HG02981 (cell line): ENCODE measurements at regions not wholly inside any gene's neighbourhood (a gene's known extent, or its start where the extent isn't known, plus 50 kb on each side); places are given as distances from the start of the nearest gene placed in this dataset.

Source experiments
- ATAC-seq: cut with Tn5 transposase; IDR thresholded peaks from one replicate; pipeline ENCODE4 v1.9.1; 2021; ENCODE audit warnings: mild to moderate bottlenecking, moderate library complexity; ENCODE audit not compliant: unreplicated experiment

- ATAC-seq = no peak
Observed at GRCh38 chr10:75347186-75347585, 54.4 kb downstream of the ZNF503 start.

GRCh38 chr10:75345738-75346137 is 55.8 kb downstream of the ZNF503 start:
- ATAC-seq = no peak

- ATAC-seq = no peak
Observed at GRCh38 chr10:75344170-75344569, 57.4 kb downstream of the ZNF503 start.

GRCh38 chr10:75342397-75342796 is 59.2 kb downstream of the ZNF503 start:
- no peak for ATAC-seq

- peak; percentile 92 for ATAC-seq
Observed at GRCh38 chr10:75335983-75336382, 65.6 kb downstream of the ZNF503 start.

GRCh38 chr10:75335191-75335590 is 66.4 kb downstream of the ZNF503 start:
- no peak for ATAC-seq

- ATAC-seq = no peak
Observed at GRCh38 chr10:75334720-75335119, 66.8 kb downstream of the ZNF503 start.

GRCh38 chr10:75332081-75332480 is 69.5 kb downstream of the ZNF503 start:
- ATAC-seq = no peak

- ATAC-seq = no peak
Observed at GRCh38 chr10:75331081-75331480, 70.5 kb downstream of the ZNF503 start.

- no peak for ATAC-seq
Observed at GRCh38 chr10:75329190-75329745, 72.3 kb downstream of the ZNF503 start.

- ATAC-seq = no peak
Observed at GRCh38 chr10:75326306-75326705, 75.3 kb downstream of the ZNF503 start.

- no peak for ATAC-seq
Observed at GRCh38 chr10:75319274-75319673, 82.3 kb downstream of the ZNF503 start.

GRCh38 chr10:75314570-75314969 is 78.8 kb upstream of the COMTD1 start:
- ATAC-seq = no peak

GRCh38 chr10:75312440-75312839 is 76.7 kb upstream of the COMTD1 start:
- no peak for ATAC-seq

GRCh38 chr10:75305675-75306074 is 69.9 kb upstream of the COMTD1 start:
- no peak for ATAC-seq

GRCh38 chr10:75304741-75305390 is 69.1 kb upstream of the COMTD1 start:
- ATAC-seq = no peak

- ATAC-seq = no peak
Observed at GRCh38 chr10:75304313-75304712, 68.6 kb upstream of the COMTD1 start.

GRCh38 chr10:75303045-75303777 is 67.5 kb upstream of the COMTD1 start:
- no peak for ATAC-seq

- no peak for ATAC-seq
Observed at GRCh38 chr10:75302029-75302428, 66.3 kb upstream of the COMTD1 start.

- no peak for ATAC-seq
Observed at GRCh38 chr10:75297021-75297599, 61.4 kb upstream of the COMTD1 start.

- no peak for ATAC-seq
Observed at GRCh38 chr10:75295868-75296441, 60.2 kb upstream of the COMTD1 start.
